ENCODE measurements at regions not wholly inside any gene's neighbourhood (a gene's known extent, or its start where the extent isn't known, plus 50 kb on each side); places are given as distances from the start of the nearest gene placed in this dataset.

DNA sequence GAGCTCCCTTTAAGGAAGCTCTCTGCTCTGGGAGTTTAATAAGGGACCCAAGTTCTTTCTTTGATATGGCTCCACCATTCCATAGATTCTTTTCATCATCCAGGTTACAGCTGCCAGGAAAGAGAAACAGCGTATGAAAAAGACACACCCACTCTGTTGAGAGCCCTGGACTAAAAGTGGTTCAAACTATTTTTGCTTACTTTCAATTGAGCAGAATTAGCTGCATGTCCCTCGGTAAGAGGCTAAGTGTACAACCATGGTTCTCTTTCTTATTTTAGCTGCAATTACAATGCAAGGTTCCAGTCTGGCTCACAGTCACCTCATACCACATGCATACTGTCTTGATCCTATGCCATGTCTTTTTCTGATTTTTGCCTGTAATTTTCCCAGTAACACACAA is 1288.3 kb downstream of the NSUN3 start:
- Mint-ChIP-seq H3K9me3 (peaks cover 0 to 6% (median 3%) of the 10 kb centered on the region in 7 donors), H3K27ac (no peak overlapping the region), H3K27me3 (ENCODE audit: low read depth in 3 of 3) (peaks cover 0 to 1% (median 0%) of the 10 kb centered on the region in 3 donors), H3K4me3 (no peak overlapping the region), H3K4me1 (no peaks in the 10 kb centered on the region), H3K36me3 (no peaks in the 10 kb centered on the region)
- Histone ChIP-seq H4K20me1 (ENCODE audit: insufficient read depth, low read length) (no peaks in the 10 kb centered on the region), H3K27me3 (ENCODE audit: control insufficient read depth in 2 of 2, insufficient read depth in 2 of 2, low read length in 2 of 2) (no peaks in the 10 kb centered on the region), H2AFZ (ENCODE audit: insufficient read depth, low read depth, low read length, poor library complexity, severe bottlenecking) (no peak overlapping the region), H3K9me3 (replicated peaks in 1 of 2; ENCODE audit: control insufficient read depth in 1 of 2, insufficient read depth in 1 of 2, low read length in 2 of 2) (peaks cover 3 to 5% of the 10 kb centered on the region in 2 donors), H3K4me2 (replicated peaks; ENCODE audit: extremely low read depth, low read length, poor library complexity, severe bottlenecking) (no peak overlapping the region), H3K4me1 (ENCODE audit: control insufficient read depth in 1 of 2, insufficient read depth in 2 of 2, low read length in 2 of 2) (no peaks in the 10 kb centered on the region), H3K9ac (ENCODE audit: insufficient read depth, low read length, poor library complexity, severe bottlenecking) (no peak overlapping the region), H3K79me2 (ENCODE audit: insufficient read depth, low read length) (no peaks in the 10 kb centered on the region), H3K36me3 (replicated peaks in 1 of 2; ENCODE audit: control insufficient read depth in 1 of 2, insufficient read depth in 2 of 2, low read length in 2 of 2) (no peaks in the 10 kb centered on the region), H3K4me3 (replicated peaks in 1 of 3; ENCODE audit: low read depth in 2 of 3, low read length in 3 of 3) (no peak overlapping the region), H3K27ac (ENCODE audit: low read depth in 1 of 2, low read length in 2 of 2) (no peak overlapping the region)
- 100% methylated on average over 2 of the region's 2 CpGs for WGBS (ENCODE audit: insufficient coverage)
- intact Hi-C loops (cut with micrococcal nuclease) = no loop called here
- TF ChIP-seq, protein P1, sequence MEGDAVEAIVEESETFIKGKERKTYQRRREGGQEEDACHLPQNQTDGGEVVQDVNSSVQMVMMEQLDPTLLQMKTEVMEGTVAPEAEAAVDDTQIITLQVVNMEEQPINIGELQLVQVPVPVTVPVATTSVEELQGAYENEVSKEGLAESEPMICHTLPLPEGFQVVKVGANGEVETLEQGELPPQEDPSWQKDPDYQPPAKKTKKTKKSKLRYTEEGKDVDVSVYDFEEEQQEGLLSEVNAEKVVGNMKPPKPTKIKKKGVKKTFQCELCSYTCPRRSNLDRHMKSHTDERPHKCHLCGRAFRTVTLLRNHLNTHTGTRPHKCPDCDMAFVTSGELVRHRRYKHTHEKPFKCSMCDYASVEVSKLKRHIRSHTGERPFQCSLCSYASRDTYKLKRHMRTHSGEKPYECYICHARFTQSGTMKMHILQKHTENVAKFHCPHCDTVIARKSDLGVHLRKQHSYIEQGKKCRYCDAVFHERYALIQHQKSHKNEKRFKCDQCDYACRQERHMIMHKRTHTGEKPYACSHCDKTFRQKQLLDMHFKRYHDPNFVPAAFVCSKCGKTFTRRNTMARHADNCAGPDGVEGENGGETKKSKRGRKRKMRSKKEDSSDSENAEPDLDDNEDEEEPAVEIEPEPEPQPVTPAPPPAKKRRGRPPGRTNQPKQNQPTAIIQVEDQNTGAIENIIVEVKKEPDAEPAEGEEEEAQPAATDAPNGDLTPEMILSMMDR (IDR thresholded peaks at IDR 0.05) = no peak
- DNase-seq = no peak

DNA sequence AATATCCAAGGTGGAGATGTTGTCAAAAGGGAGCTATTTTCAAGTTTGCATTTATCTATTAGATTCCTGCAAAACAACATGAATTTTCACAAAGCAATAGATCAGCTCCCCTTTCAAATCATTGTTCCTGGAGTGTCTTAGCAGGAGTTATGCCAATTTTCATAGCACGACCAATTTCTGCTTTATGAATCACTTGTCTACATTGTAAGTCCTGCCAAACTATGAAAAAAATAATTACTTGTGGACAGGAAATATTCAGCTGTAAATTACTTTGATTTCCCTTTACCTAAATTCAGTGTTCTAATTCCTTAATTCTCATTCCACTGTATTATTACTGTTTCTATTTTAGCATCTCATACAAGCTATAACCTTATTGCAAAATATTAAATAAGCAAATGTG is 1289.6 kb downstream of the NSUN3 start:
- Mint-ChIP-seq H3K27me3 (ENCODE audit: low read depth in 3 of 3) (peaks cover 0 to 1% (median 0%) of the 10 kb centered on the region in 3 donors), H3K36me3 (no peaks in the 10 kb centered on the region), H3K27ac (no peak overlapping the region), H3K4me1 (no peaks in the 10 kb centered on the region), H3K4me3 (no peak overlapping the region), H3K9me3 (peaks cover 0 to 8% (median 3%) of the 10 kb centered on the region in 7 donors)
- Histone ChIP-seq H3K4me1 (ENCODE audit: control insufficient read depth in 1 of 2, insufficient read depth in 2 of 2, low read length in 2 of 2) (no peaks in the 10 kb centered on the region), H2AFZ (ENCODE audit: insufficient read depth, low read depth, low read length, poor library complexity, severe bottlenecking) (no peak overlapping the region), H3K4me2 (replicated peaks; ENCODE audit: extremely low read depth, low read length, poor library complexity, severe bottlenecking) (no peak overlapping the region), H3K9ac (ENCODE audit: insufficient read depth, low read length, poor library complexity, severe bottlenecking) (no peak overlapping the region), H4K20me1 (ENCODE audit: insufficient read depth, low read length) (no peaks in the 10 kb centered on the region), H3K79me2 (ENCODE audit: insufficient read depth, low read length) (no peaks in the 10 kb centered on the region), H3K27me3 (ENCODE audit: control insufficient read depth in 2 of 2, insufficient read depth in 2 of 2, low read length in 2 of 2) (no peaks in the 10 kb centered on the region), H3K36me3 (replicated peaks in 1 of 2; ENCODE audit: control insufficient read depth in 1 of 2, insufficient read depth in 2 of 2, low read length in 2 of 2) (no peaks in the 10 kb centered on the region), H3K9me3 (replicated peaks in 1 of 2; ENCODE audit: control insufficient read depth in 1 of 2, insufficient read depth in 1 of 2, low read length in 2 of 2) (peaks cover 5 to 6% of the 10 kb centered on the region in 2 donors), H3K27ac (ENCODE audit: low read depth in 1 of 2, low read length in 2 of 2) (no peak overlapping the region), H3K4me3 (replicated peaks in 1 of 3; ENCODE audit: low read depth in 2 of 3, low read length in 3 of 3) (no peak overlapping the region)
- TF ChIP-seq, protein P1 (IDR thresholded peaks at IDR 0.05) = no peak
- no CpG with 5 or more reads among the region's 1 CpG for WGBS (ENCODE audit: insufficient coverage)
- DNase-seq = no peak
- intact Hi-C loops (cut with micrococcal nuclease) = no loop called here

Measured in CD14-positive monocyte (primary cell).